ENCODE measurements at regions not wholly inside any gene's neighbourhood (a gene's known extent, or its start where the extent isn't known, plus 50 kb on each side); places are given as distances from the start of the nearest gene placed in this dataset.

DNA sequence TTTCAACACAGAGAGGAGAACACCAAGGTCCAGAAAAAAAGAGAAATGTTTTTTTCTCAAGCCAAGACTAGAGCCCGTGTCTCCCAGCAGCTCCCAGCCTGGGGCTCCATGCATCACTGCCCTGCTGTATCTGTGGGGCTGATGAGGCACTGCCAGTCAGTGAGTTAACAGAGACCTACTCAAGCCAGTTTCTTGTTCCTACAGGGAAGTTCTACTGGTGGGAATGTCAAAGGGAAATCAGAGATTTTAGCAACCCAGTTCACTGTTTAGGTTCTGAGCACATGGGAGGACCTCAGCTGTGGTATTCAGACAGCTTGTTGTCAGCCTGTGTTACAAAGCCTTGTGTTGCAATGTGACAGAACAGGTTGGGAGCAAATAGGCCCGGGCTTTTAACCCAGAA, 234.3 kb downstream of the TLE3 start:
- Histone ChIP-seq H3K27me3 (ENCODE audit: low read depth) (no peaks in the 10 kb centered on the region), H3K4me3 (no peak overlapping the region), H3K27ac (no peak overlapping the region), H3K4me1 (no peaks in the 10 kb centered on the region), H3K36me3 (no peaks in the 10 kb centered on the region), H3K9me3 (no peaks in the 10 kb centered on the region)
- no peak for TF ChIP-seq CTCF (IDR thresholded peaks at IDR 0.05)
- DNase-seq (no peak), ATAC-seq (no peak)
- intact Hi-C loops (cut with DNase I): no loop called here

DNA sequence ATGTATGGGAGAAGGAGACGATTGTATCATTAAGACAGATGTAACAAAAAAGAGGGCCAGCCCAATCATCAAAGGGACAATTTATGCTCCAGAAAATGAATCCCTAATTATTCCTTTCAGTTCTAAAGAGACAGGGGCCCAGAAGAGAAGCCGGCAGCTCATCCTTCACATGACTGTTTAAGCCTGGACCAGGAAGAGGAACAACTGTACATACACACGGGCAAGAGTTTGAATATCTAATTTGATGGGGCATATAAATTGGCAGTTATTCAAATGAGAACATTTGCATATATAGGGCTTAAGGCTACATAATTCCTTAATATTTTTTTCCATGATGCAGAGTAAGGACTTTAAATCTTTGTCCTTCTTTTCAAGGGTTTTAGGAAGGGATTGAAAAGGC, 232.3 kb downstream of the TLE3 start:
- Histone ChIP-seq H3K4me3 (no peak overlapping the region), H3K27me3 (ENCODE audit: low read depth) (no peaks in the 10 kb centered on the region), H3K4me1 (no peaks in the 10 kb centered on the region), H3K9me3 (no peaks in the 10 kb centered on the region), H3K27ac (no peak overlapping the region), H3K36me3 (no peaks in the 10 kb centered on the region)
- TF ChIP-seq CTCF (IDR thresholded peaks at IDR 0.05): no peak
- ATAC-seq (no peak), DNase-seq (no peak)
- intact Hi-C loops (cut with DNase I): no loop called here

DNA sequence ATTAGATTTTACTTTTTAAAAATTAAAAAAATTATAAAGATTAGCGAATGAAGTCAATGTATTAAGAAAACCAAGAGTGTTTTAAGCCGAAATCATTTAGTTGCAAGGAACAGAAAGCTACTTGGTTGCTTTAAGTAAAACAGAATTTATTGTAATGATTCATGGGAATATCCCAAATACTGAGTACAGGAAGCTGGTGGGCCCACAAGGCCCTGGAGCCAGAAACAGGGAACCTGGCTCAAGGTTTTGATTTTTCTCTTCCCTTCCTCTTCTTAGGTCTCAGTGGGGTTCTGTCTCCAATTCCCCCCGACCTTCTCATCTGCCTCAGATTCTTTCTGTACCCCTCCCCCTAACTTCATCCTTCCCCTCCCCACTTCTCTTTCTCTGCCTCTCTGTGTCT, 229.0 kb downstream of the TLE3 start:
- H3K36me3 ChIP-seq: no peaks in the 10 kb centered on the region
- ATAC-seq (no peak), DNase-seq (no peak)
- no peaks in the 10 kb centered on the region for H3K27me3 ChIP-seq (ENCODE audit: low read depth)
- no peak overlapping the region for H3K27ac ChIP-seq
- peaks cover 6% of the 10 kb centered on the region for H3K9me3 ChIP-seq
- intact Hi-C loops (cut with DNase I): no loop called here
- no peak for TF ChIP-seq CTCF (IDR thresholded peaks at IDR 0.05)
- H3K4me3 ChIP-seq: no peak overlapping the region
- no peaks in the 10 kb centered on the region for H3K4me1 ChIP-seq

DNA sequence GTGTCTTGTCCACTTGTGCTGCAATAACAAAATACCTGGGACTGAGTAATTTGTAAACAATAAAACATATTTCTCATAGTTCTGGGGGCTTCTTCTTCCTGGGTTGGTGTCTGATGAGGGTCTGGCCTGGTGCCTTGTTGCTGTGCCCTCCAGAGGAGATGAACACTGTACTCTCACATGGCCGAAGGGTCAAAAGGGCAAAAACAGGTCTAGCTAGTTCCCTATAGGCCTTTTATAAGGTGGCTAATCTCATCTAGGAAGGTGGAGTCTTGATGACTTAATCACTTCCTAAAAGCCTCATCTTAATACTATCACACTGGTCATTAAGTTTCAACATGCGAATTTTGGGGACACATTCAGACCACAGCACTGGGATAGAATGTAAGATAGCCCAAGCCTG, 228.4 kb downstream of the TLE3 start:
- no peaks in the 10 kb centered on the region for H3K36me3 ChIP-seq
- ATAC-seq (no peak), DNase-seq (no peak)
- H3K4me3 ChIP-seq: no peak overlapping the region
- no peaks in the 10 kb centered on the region for H3K27me3 ChIP-seq (ENCODE audit: low read depth)
- intact Hi-C loops (cut with DNase I): no loop called here
- H3K27ac ChIP-seq: no peak overlapping the region
- H3K4me1 ChIP-seq: no peaks in the 10 kb centered on the region
- H3K9me3 ChIP-seq: peaks cover 12% of the 10 kb centered on the region
- no peak for TF ChIP-seq CTCF (IDR thresholded peaks at IDR 0.05)

DNA sequence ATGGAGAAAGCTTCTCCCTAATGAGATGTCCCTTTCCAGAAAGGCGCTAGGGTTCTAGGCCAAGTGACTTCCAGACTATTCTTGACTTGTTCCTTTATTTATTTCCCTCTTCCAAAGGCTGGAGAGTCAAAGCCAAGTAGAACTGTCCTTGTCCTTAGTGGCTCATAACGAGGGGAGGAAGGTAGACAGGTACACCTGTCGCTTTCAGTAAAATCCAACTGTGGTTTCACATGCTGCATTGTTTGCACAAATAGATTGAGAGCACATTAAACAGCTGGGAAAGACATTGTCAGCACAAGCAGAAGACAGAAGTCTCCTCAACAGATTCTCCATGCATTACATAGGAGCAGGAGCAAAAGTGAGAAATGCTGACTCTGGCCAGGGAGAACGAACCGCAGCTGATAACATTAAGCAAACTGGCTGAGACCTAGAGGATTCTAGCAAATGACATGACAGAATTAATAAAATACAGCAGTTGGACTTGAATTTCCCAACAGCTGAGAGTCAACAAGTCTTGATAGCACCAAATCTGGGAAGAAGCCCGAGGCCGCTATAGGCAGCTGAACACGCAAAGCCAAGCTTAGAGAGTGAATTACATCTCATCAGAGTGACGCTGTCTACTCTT, 227.7 kb downstream of the TLE3 start:
- no peak for TF ChIP-seq CTCF (IDR thresholded peaks at IDR 0.05)
- ATAC-seq: no peak

More for the DNA sequence above, 227.7 kb downstream of the TLE3 start:
- no peaks in the 10 kb centered on the region for H3K27me3 ChIP-seq (ENCODE audit: low read depth)
- peaks cover 18% of the 10 kb centered on the region for H3K9me3 ChIP-seq
- no peak overlapping the region for H3K27ac ChIP-seq
- H3K36me3 ChIP-seq: no peaks in the 10 kb centered on the region
- intact Hi-C loops (cut with DNase I): no loop called here
- no peak overlapping the region for H3K4me3 ChIP-seq
- no peaks in the 10 kb centered on the region for H3K4me1 ChIP-seq
- DNase-seq: no peak
